ENCODE measurements at regions not wholly inside any gene's neighbourhood (a gene's known extent, or its start where the extent isn't known, plus 50 kb on each side); places are given as distances from the start of the nearest gene placed in this dataset.

DNA sequence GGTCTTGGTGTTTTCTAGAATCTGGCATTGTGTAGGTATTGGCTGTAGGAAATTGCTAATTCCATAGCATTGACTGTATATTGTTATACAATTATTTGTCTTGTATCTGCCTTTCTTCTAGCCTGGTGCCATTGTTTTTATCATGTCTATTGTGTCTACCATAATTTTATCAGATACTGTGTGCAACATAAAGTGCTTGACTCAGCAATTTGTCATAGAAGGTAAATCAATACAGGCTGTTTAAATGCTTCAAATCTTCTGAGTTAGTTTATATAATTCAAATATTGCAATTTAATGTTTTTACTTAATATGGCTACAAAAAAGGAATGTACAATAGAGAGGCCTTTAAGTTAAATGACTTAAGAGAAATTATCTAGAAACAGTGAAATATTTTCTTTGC, 263.3 kb upstream of the UGT8 start:
- TF ChIP-seq, protein P1, sequence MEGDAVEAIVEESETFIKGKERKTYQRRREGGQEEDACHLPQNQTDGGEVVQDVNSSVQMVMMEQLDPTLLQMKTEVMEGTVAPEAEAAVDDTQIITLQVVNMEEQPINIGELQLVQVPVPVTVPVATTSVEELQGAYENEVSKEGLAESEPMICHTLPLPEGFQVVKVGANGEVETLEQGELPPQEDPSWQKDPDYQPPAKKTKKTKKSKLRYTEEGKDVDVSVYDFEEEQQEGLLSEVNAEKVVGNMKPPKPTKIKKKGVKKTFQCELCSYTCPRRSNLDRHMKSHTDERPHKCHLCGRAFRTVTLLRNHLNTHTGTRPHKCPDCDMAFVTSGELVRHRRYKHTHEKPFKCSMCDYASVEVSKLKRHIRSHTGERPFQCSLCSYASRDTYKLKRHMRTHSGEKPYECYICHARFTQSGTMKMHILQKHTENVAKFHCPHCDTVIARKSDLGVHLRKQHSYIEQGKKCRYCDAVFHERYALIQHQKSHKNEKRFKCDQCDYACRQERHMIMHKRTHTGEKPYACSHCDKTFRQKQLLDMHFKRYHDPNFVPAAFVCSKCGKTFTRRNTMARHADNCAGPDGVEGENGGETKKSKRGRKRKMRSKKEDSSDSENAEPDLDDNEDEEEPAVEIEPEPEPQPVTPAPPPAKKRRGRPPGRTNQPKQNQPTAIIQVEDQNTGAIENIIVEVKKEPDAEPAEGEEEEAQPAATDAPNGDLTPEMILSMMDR (IDR thresholded peaks at IDR 0.05): no peak
- TF ChIP-seq POLR2A (IDR thresholded peaks at IDR 0.05): no peak

All from sigmoid colon (tissue), 3 donors.